GM23248 (cell line): ENCODE measurements at regions not wholly inside any gene's neighbourhood (a gene's known extent, or its start where the extent isn't known, plus 50 kb on each side); places are given as distances from the start of the nearest gene placed in this dataset.

ENCODE experiments used
- DNase-seq: peaks from one replicate; pipeline ENCODE4 v3.0.0-alpha.2; 2015
- H2AFZ ChIP-seq: fragments of 200-600 bp; sonication (generic); 2 replicates; pipeline ENCODE4 v1.6.1; 2016; ENCODE audit warnings: antibody characterized with exemption
- H3F3A ChIP-seq: fragments of 200-600 bp; sonication (generic); 2 replicates; pipeline ENCODE4 v1.6.1; 2016; ENCODE audit warnings: mild to moderate bottlenecking, antibody characterized with exemption, mixed run types; ENCODE audit not compliant: insufficient read depth
- H3K27ac ChIP-seq: fragments of 200-600 bp; sonication (generic); 2 replicates; pipeline ENCODE4 v1.5.1; 2016; ENCODE audit warnings: mild to moderate bottlenecking
- H3K27me3 ChIP-seq: fragments of 200-600 bp; sonication (generic); replicated peaks from 2 replicates; pipeline ENCODE4 v1.6.1; 2016; ENCODE audit warnings: mild to moderate bottlenecking; ENCODE audit not compliant: insufficient read depth
- H3K36me3 ChIP-seq: fragments of 200-600 bp; sonication (generic); 2 replicates; pipeline ENCODE4 v1.6.1; 2016; ENCODE audit warnings: low read depth, mild to moderate bottlenecking
- H3K4me1 ChIP-seq: fragments of 200-600 bp; sonication (generic); 2 replicates; pipeline ENCODE4 v1.6.1; 2016; ENCODE audit warnings: mild to moderate bottlenecking; ENCODE audit not compliant: insufficient read depth
- H3K4me2 ChIP-seq: fragments of 200-600 bp; sonication (generic); one replicate; pipeline ENCODE4 v1.6.1; 2016; ENCODE audit warnings: mild to moderate bottlenecking; ENCODE audit not compliant: unreplicated experiment
- H3K4me3 ChIP-seq: fragments of 200-600 bp; sonication (generic); 2 replicates; pipeline ENCODE4 v1.5.1; 2016; ENCODE audit warnings: mild to moderate bottlenecking
- H3K79me2 ChIP-seq: fragments of 200-600 bp; sonication (generic); 2 replicates; pipeline ENCODE4 v1.6.1; 2016; ENCODE audit warnings: mild to moderate bottlenecking; ENCODE audit not compliant: insufficient read depth
- H3K9ac ChIP-seq: fragments of 200-600 bp; sonication (generic); 2 replicates; pipeline ENCODE4 v1.6.1; 2016; ENCODE audit warnings: mild to moderate bottlenecking
- H3K9me2 ChIP-seq: fragments of 200-600 bp; sonication (generic); 2 replicates; pipeline ENCODE4 v1.6.1; 2016; ENCODE audit warnings: mixed run types, mild to moderate bottlenecking, moderate library complexity; ENCODE audit not compliant: insufficient read depth
- H3K9me3 ChIP-seq: fragments of 200-600 bp; sonication (generic); one replicate; pipeline ENCODE4 v1.6.1; 2017; ENCODE audit warnings: low read depth
- H4K20me1 ChIP-seq: fragments of 200-600 bp; sonication (generic); 2 replicates; pipeline ENCODE4 v1.6.0; 2016; ENCODE audit not compliant: insufficient read depth
- EZH2 ChIP-seq: fragments of 200-600 bp; sonication (generic); IDR thresholded peaks from 2 replicates; pipeline ENCODE4 v1.6.1; 2018; ENCODE audit warnings: antibody characterized with exemption, mild to moderate bottlenecking; ENCODE audit not compliant: insufficient read depth, poor library complexity, severe bottlenecking
- EZH2phosphoT487 ChIP-seq: fragments of 200-600 bp; sonication (generic); IDR thresholded peaks from 2 replicates; pipeline ENCODE4 v1.6.1; 2018; ENCODE audit warnings: antibody characterized with exemption, moderate library complexity, mild to moderate bottlenecking, low read depth; ENCODE audit not compliant: insufficient read depth
- WGBS, 2 experiments: methylation state at CpG; one replicate each; pipeline ENCODE4 v1.1.6; 2015 to 2017; ENCODE audit warnings: low lambda C conversion rate in 2 of 2, low coverage in 1 of 2; ENCODE audit errors: missing lambda C conversion rate in 2 of 2; 5-methylcytosine and 5-hydroxymethylcytosine counted together
- in situ Hi-C: fragments of 300-500 bp; cut with MboI; formaldehyde crosslinking; loops from 2 replicates; pipeline ENCODE4 v1.15.0; 2020

DNA sequence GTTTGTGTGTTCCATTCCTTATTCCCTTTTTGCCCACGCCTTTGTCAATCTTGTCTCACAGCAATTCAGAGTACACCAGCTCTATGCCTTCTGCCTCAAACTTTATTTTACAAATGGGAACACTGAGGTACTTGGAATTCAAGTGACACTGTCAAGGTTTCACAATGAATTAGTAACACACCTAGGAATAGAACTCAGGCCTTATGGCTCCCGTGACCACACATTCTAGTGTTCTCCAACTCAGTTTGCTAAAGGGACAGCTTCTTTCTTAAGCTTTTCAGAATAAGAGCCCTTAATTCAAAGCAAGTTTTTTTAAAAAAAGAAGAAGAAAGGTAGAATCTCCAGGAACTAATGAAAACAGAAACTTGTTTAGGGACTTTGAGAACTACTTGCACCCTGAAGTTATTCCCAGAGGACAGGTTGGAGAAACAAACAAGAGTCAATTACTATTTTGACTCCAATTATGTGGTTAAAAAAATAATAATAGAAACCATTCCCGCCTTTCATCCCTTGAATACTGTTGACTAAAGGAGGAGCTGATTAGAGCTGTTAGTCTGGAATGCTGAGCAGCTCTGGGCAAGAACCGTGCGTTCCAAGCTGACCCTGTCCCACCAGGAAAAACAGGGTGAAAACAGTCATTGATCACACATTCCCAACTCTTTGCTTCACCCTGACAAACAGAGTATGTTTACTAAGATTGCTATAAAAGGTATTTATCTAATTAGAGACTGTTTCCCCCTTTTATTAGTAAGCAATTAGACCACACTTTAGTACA, 408.8 kb upstream of the CNKSR2 start:
- H3K9ac ChIP-seq = no peak overlapping the region
- no peaks in the 10 kb centered on the region for H3K9me2 ChIP-seq
- no peak overlapping the region for H3K4me2 ChIP-seq
- H3K36me3 ChIP-seq = no peaks in the 10 kb centered on the region
- no peak for DNase-seq
- H2AFZ ChIP-seq = no peak overlapping the region
- TF ChIP-seq EZH2 (no peak), EZH2phosphoT487 (no peak)
- H4K20me1 ChIP-seq = no peaks in the 10 kb centered on the region
- H3K27ac ChIP-seq = no peak overlapping the region
- 27 to 42% methylated on average over 5 of the region's 5 CpGs for WGBS, 2 experiments
- in situ Hi-C loops = no loop called here
- no peaks in the 10 kb centered on the region for H3F3A ChIP-seq
- H3K4me1 ChIP-seq = 0 out of 2 replicates have a peak, but pooled peaks cover 6% of the 10 kb centered on the region
- H3K4me3 ChIP-seq = no peak overlapping the region
- H3K9me3 ChIP-seq = no peaks in the 10 kb centered on the region
- H3K27me3 ChIP-seq = no peaks in the 10 kb centered on the region
- H3K79me2 ChIP-seq = no peaks in the 10 kb centered on the region

GRCh38 chrX:20954014-20954413, 420.2 kb upstream of the CNKSR2 start:
- no peak for TF ChIP-seq EZH2phosphoT487
- no peak for TF ChIP-seq EZH2
- Histone ChIP-seq H3K9me3 (no peaks in the 10 kb centered on the region), H3K27ac (no peak overlapping the region), H3K4me3 (no peak overlapping the region), H3K9me2 (no peaks in the 10 kb centered on the region), H3K27me3 (no peaks in the 10 kb centered on the region), H3K79me2 (no peaks in the 10 kb centered on the region), H2AFZ (no peak overlapping the region), H3K4me2 (no peak overlapping the region), H3K36me3 (no peaks in the 10 kb centered on the region), H4K20me1 (no peaks in the 10 kb centered on the region), H3K4me1 (no peaks in the 10 kb centered on the region), H3K9ac (no peak overlapping the region), H3F3A (no peaks in the 10 kb centered on the region)
- 64 to 71% methylated on average over 3 of the region's 3 CpGs for WGBS, 2 experiments
- DNase-seq = no peak
- in situ Hi-C loops = no loop called here

DNA sequence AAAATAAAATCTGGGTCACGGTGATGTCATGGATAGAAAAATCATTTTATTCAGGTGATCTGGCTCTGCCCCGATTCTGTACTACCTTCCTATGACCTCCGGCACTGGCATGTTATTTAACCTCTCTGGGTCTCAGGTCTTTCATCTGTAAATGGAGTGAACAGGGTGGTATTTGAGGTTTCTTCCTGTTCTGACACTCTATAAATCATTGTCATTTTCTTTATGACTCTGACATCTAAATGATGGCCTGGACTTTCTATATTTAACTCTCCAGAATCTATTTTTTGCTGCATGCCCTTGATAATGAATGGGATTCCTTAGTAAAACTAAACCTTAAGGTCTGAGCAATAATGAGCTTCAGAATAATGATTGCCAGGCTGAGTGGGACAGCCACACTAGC, 422.0 kb upstream of the CNKSR2 start:
- Histone ChIP-seq H3K27me3 (no peaks in the 10 kb centered on the region), H3K36me3 (no peaks in the 10 kb centered on the region), H3F3A (no peaks in the 10 kb centered on the region), H3K4me2 (no peak overlapping the region), H3K4me1 (no peaks in the 10 kb centered on the region), H4K20me1 (no peaks in the 10 kb centered on the region), H3K27ac (no peak overlapping the region), H3K9ac (no peak overlapping the region), H3K9me3 (no peaks in the 10 kb centered on the region), H3K79me2 (no peaks in the 10 kb centered on the region), H3K4me3 (no peak overlapping the region), H2AFZ (no peak overlapping the region), H3K9me2 (no peaks in the 10 kb centered on the region)
- TF ChIP-seq EZH2 (no peak), EZH2phosphoT487 (no peak)
- in situ Hi-C loops = no loop called here
- DNase-seq = no peak
- 19 to 31% methylated on average over 3 of the region's 3 CpGs for WGBS, 2 experiments

DNA sequence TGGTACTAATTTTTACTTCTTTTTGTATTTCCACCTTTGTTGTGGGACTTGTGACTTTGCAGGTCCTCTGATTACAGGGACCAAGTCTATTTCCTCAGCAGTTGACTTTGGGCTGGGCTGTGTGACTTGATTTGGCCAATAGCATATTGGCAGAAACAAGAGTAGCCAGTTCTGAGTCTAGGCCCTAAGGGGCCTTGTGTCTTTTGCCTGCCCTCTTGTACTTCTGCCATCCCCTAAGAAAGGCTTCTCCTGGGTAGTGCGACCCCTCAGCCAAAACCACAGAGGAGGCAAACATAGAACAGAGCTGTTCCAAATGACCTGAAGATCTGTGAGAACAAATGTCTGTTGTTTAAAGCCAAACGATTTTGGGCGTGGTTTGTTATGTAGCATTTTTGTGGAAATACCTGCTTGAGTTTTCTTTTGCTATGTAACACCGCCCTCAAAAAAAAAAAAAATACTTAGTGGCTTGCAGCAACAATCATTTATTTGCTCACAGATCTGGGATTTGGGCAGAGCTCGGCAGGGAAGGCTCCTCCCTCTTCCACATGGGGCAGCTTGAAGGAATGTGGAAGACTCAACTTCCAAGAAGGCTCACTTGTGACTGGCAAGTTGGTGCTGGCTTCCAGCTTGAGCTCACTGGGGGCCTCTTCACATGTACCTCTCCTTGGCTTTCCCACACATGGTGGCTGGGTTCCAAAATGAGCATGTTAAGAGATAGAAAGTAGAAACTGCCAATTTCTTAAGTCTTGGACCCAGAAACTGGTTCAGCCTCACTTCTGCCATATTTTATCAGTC, 423.0 kb upstream of the CNKSR2 start:
- no peaks in the 10 kb centered on the region for H3K27me3 ChIP-seq
- no peak overlapping the region for H3K9ac ChIP-seq
- H3K36me3 ChIP-seq = no peaks in the 10 kb centered on the region
- no peaks in the 10 kb centered on the region for H4K20me1 ChIP-seq
- WGBS, 2 experiments = 69% methylated on average over 3 to 5 of the region's 5 CpGs
- no peak overlapping the region for H3K27ac ChIP-seq
- H3K4me2 ChIP-seq = no peak overlapping the region
- H3K9me3 ChIP-seq = no peaks in the 10 kb centered on the region
- TF ChIP-seq EZH2 = no peak
- no peak for TF ChIP-seq EZH2phosphoT487
- no peaks in the 10 kb centered on the region for H3K79me2 ChIP-seq
- H3K4me3 ChIP-seq = no peak overlapping the region
- no peak overlapping the region for H2AFZ ChIP-seq
- H3K4me1 ChIP-seq = no peaks in the 10 kb centered on the region
- no peak for DNase-seq
- no peaks in the 10 kb centered on the region for H3K9me2 ChIP-seq
- in situ Hi-C loops = no loop called here
- no peaks in the 10 kb centered on the region for H3F3A ChIP-seq
